SK-N-SH (cell line): ENCODE measurements at regions not wholly inside any gene's neighbourhood (a gene's known extent, or its start where the extent isn't known, plus 50 kb on each side); places are given as distances from the start of the nearest gene placed in this dataset.

Experiments used
- CTCF ChIA-PET: fragments of 300-600, 350-600 bp; formaldehyde crosslinking; extraction: SDS; loops from one replicate; lab custom pipeline; 2021; lab: Yijun Ruan, JAX
- POLR2A ChIA-PET: fragments of 350-600 bp; sonication (Branson Sonifier 250); formaldehyde crosslinking; extraction: SDS; loops from one replicate; lab custom pipeline; 2020; ENCODE audit warnings: antibody characterized with exemption, inconsistent platforms; lab: Yijun Ruan, JAX
- DNase-seq: peaks from one replicate; pipeline ENCODE4 v3.0.0; 2012
- H2AFZ ChIP-seq: fragments of 200-600 bp; sonication (generic); 2 replicates; pipeline ENCODE4 v1.8.1; 2016; ENCODE audit warnings: antibody characterized with exemption, mild to moderate bottlenecking, low read depth
- H3F3A ChIP-seq: fragments of 200-600 bp; sonication (generic); replicated peaks from 2 replicates; pipeline ENCODE3; 2016; ENCODE audit warnings: antibody characterized with exemption, mild to moderate bottlenecking; ENCODE audit not compliant: insufficient read depth
- H3K27ac ChIP-seq, 2 experiments: fragments of 200-500 bp in 1 of 2; fragments of 200-600 bp in 1 of 2; sonication (Bioruptor generic) in 1 of 2; sonication (generic), shearing (Covaris generic) in 1 of 2; 2 replicates each; pipeline versions ENCODE4 v1.5.1 to v1.6.1; 2014 to 2016; ENCODE audit warnings: low read depth in 2 of 2, inconsistent platforms in 1 of 2, low read length in 1 of 2, mild to moderate bottlenecking in 1 of 2, mixed read lengths in 1 of 2
- H3K27me3 ChIP-seq: fragments of 200-600 bp; sonication (generic), shearing (Covaris generic); 2 replicates; pipeline ENCODE4 v1.6.1; 2016; ENCODE audit warnings: mixed run types; ENCODE audit not compliant: insufficient read depth
- H3K36me3 ChIP-seq, 2 experiments: fragments of 200-500 bp in 1 of 2; fragments of 200-600 bp in 1 of 2; sonication (Bioruptor generic) in 1 of 2; sonication (generic) in 1 of 2; replicated peaks in 1 of 2; 2 replicates each; pipeline versions ENCODE3 to v1.5.1; 2014 to 2016; ENCODE audit warnings: low read length in 1 of 2, mild to moderate bottlenecking in 1 of 2; ENCODE audit not compliant: insufficient read depth in 2 of 2, control insufficient read depth in 1 of 2
- H3K4me1 ChIP-seq, 2 experiments: fragments of 200-500 bp in 1 of 2; fragments of 200-600 bp in 1 of 2; sonication (Bioruptor generic) in 1 of 2; sonication (generic), shearing (Covaris generic) in 1 of 2; 2 replicates each; pipeline versions ENCODE4 v1.5.1 to v1.6.1; 2014 to 2016; ENCODE audit warnings: low read depth in 1 of 2, low read length in 1 of 2, mixed run types in 1 of 2; ENCODE audit not compliant: insufficient read depth in 2 of 2, control insufficient read depth in 1 of 2
- H3K4me2 ChIP-seq: fragments of 200-600 bp; sonication (generic), shearing (Covaris generic); 2 replicates; pipeline ENCODE4 v1.6.1; 2017; ENCODE audit warnings: mixed run types
- H3K4me3 ChIP-seq, 2 experiments: fragments of 200-500 bp in 1 of 2; fragments of 200-600 bp in 1 of 2; sonication (Bioruptor generic) in 1 of 2; sonication (generic), shearing (Covaris generic) in 1 of 2; 2 replicates each; pipeline versions ENCODE4 v1.5.1 to v1.8.1; 2014 to 2016; ENCODE audit warnings: low read depth in 2 of 2, inconsistent platforms in 1 of 2, low read length in 1 of 2, mild to moderate bottlenecking in 1 of 2, mixed read lengths in 1 of 2, moderate library complexity in 1 of 2
- H3K79me2 ChIP-seq: fragments of 200-600 bp; sonication (generic); 2 replicates; pipeline ENCODE4 v1.8.1; 2017; ENCODE audit warnings: mild to moderate bottlenecking; ENCODE audit not compliant: insufficient read depth
- H3K9ac ChIP-seq: fragments of 200-600 bp; sonication (generic); 2 replicates; pipeline ENCODE4 v1.6.1; 2017; ENCODE audit warnings: mixed run types
- H3K9me2 ChIP-seq: fragments of 200-600 bp; sonication (generic); 2 replicates; pipeline ENCODE4 v1.6.1; 2017; ENCODE audit warnings: mixed run types
- H3K9me3 ChIP-seq: fragments of 200-600 bp; sonication (generic); 2 replicates; pipeline ENCODE4 v1.6.1; 2017; ENCODE audit warnings: mixed run types, mild to moderate bottlenecking, moderate library complexity
- H4K20me1 ChIP-seq: fragments of 200-600 bp; sonication (generic); 2 replicates; pipeline ENCODE4 v1.6.1; 2017; ENCODE audit warnings: mild to moderate bottlenecking, mixed run types; ENCODE audit not compliant: insufficient read depth
- CHD2 ChIP-seq: fragments of 150-350 bp; IDR thresholded peaks from 2 replicates; pipeline ENCODE4 v1.6.1; 2018; ENCODE audit warnings: low read length; ENCODE audit not compliant: partially characterized antibody
- ELF1 ChIP-seq: IDR thresholded peaks from 2 replicates; pipeline ENCODE4 v1.4.0; 2012
- EZH2phosphoT487 ChIP-seq: fragments of 200-600 bp; sonication (generic); IDR thresholded peaks from 2 replicates; pipeline ENCODE4 v1.6.1; 2017; ENCODE audit warnings: low read depth, mixed run types, mild to moderate bottlenecking, antibody characterized with exemption, moderate library complexity, borderline replicate concordance
- FOSL2 ChIP-seq: IDR thresholded peaks from 2 replicates; pipeline ENCODE4 v1.4.0; 2012; ENCODE audit warnings: low read depth, mild to moderate bottlenecking, moderate library complexity, borderline replicate concordance
- FOXM1 ChIP-seq: IDR thresholded peaks from 2 replicates; pipeline ENCODE4 v1.4.0; 2012; ENCODE audit warnings: low read depth, mild to moderate bottlenecking
- GABPA ChIP-seq: IDR thresholded peaks from 2 replicates; pipeline ENCODE4 v1.4.0; 2012; ENCODE audit warnings: low read depth, mild to moderate bottlenecking
- MXI1 ChIP-seq: IDR thresholded peaks from 2 replicates; pipeline ENCODE4 v1.6.1; 2012; ENCODE audit warnings: mild to moderate bottlenecking, low read depth, low read length, improper control_type of control experiment
- NFIC ChIP-seq: IDR thresholded peaks from 2 replicates; pipeline ENCODE4 v1.4.0; 2012; ENCODE audit warnings: borderline replicate concordance
- RAD21 ChIP-seq: IDR thresholded peaks from 2 replicates; pipeline ENCODE4 v1.6.1; 2012; ENCODE audit warnings: mild to moderate bottlenecking, low read length
- RCOR1 ChIP-seq: fragments of 150-350 bp; IDR thresholded peaks from 2 replicates; pipeline ENCODE4 v1.6.1; 2017; ENCODE audit warnings: antibody characterized with exemption, low read length
- SIN3A ChIP-seq: IDR thresholded peaks from 2 replicates; pipeline ENCODE4 v1.6.1; 2012; ENCODE audit warnings: low read depth, mild to moderate bottlenecking, low read length, moderate library complexity, borderline replicate concordance
- SMC3 ChIP-seq: IDR thresholded peaks from 2 replicates; pipeline ENCODE4 v1.6.1; 2012; ENCODE audit warnings: low read depth, low read length, improper control_type of control experiment
- TEAD4 ChIP-seq: IDR thresholded peaks from 2 replicates; pipeline ENCODE4 v1.4.0; 2012; ENCODE audit warnings: mild to moderate bottlenecking, borderline replicate concordance; ENCODE audit not compliant: insufficient read depth
- WGBS: methylation state at CpG from one replicate; pipeline ENCODE4 v1.1.6; 2017; ENCODE audit warnings: low lambda C conversion rate; 5-methylcytosine and 5-hydroxymethylcytosine counted together
- TF ChIP-seq, protein P1 (sequence below): IDR thresholded peaks from 2 replicates; pipeline ENCODE4 v1.4.0; 2012; ENCODE audit warnings: low read depth, borderline replicate concordance
- TF ChIP-seq, protein P2 (sequence below): IDR thresholded peaks from 2 replicates; pipeline ENCODE4 v1.6.1; 2012; ENCODE audit warnings: mild to moderate bottlenecking, low read depth, low read length, moderate library complexity

DNA sequence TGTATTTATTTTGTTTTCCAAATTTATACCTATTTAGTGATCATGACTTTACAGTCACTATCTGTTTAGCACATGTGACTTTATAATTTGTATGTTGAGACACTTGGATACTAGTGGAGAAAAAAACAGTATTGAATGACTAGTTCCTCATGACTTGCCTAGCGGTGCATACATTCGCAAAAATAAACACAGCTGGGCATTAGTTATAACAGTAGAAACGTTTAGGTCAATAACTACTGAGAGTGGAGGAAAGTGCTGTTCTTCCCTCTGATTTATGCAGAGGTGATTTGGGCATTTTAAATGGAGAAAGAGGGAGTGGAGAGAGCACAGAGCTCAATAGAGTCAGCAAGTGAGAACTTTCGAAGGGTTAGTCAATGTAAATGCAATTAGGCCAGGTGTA, 1679.0 kb upstream of the B3GALT2 start:
- POLR2A ChIA-PET = no interaction called here
- Histone ChIP-seq H3K4me3 (no peak overlapping the region), H3K27ac (no peak overlapping the region), H2AFZ (no peak overlapping the region), H3K79me2 (no peaks in the 10 kb centered on the region), H3K9me2 (no peaks in the 10 kb centered on the region), H3K9me3 (no peaks in the 10 kb centered on the region), H3K36me3 (no peaks in the 10 kb centered on the region), H3K4me1 (no peaks in the 10 kb centered on the region; a peak in 1 of 4 replicates), H3K27me3 (no peaks in the 10 kb centered on the region), H3K9ac (no peak overlapping the region), H3K4me2 (no peak overlapping the region), H4K20me1 (no peaks in the 10 kb centered on the region), H3F3A (no peaks in the 10 kb centered on the region)
- WGBS = 48% methylated on average over 4 of the region's 4 CpGs
- TF ChIP-seq MXI1 (no peak), GABPA (no peak), RCOR1 (no peak), CHD2 (no peak), FOXM1 (no peak), RAD21 (no peak), FOSL2 (no peak), TEAD4 (no peak), ELF1 (no peak), SIN3A (no peak), NFIC (no peak), SMC3 (no peak), EZH2phosphoT487 (no peak)
- TF ChIP-seq, protein P1, sequence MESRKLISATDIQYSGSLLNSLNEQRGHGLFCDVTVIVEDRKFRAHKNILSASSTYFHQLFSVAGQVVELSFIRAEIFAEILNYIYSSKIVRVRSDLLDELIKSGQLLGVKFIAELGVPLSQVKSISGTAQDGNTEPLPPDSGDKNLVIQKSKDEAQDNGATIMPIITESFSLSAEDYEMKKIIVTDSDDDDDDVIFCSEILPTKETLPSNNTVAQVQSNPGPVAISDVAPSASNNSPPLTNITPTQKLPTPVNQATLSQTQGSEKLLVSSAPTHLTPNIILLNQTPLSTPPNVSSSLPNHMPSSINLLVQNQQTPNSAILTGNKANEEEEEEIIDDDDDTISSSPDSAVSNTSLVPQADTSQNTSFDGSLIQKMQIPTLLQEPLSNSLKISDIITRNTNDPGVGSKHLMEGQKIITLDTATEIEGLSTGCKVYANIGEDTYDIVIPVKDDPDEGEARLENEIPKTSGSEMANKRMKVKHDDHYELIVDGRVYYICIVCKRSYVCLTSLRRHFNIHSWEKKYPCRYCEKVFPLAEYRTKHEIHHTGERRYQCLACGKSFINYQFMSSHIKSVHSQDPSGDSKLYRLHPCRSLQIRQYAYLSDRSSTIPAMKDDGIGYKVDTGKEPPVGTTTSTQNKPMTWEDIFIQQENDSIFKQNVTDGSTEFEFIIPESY = no peak
- TF ChIP-seq, protein P2, sequence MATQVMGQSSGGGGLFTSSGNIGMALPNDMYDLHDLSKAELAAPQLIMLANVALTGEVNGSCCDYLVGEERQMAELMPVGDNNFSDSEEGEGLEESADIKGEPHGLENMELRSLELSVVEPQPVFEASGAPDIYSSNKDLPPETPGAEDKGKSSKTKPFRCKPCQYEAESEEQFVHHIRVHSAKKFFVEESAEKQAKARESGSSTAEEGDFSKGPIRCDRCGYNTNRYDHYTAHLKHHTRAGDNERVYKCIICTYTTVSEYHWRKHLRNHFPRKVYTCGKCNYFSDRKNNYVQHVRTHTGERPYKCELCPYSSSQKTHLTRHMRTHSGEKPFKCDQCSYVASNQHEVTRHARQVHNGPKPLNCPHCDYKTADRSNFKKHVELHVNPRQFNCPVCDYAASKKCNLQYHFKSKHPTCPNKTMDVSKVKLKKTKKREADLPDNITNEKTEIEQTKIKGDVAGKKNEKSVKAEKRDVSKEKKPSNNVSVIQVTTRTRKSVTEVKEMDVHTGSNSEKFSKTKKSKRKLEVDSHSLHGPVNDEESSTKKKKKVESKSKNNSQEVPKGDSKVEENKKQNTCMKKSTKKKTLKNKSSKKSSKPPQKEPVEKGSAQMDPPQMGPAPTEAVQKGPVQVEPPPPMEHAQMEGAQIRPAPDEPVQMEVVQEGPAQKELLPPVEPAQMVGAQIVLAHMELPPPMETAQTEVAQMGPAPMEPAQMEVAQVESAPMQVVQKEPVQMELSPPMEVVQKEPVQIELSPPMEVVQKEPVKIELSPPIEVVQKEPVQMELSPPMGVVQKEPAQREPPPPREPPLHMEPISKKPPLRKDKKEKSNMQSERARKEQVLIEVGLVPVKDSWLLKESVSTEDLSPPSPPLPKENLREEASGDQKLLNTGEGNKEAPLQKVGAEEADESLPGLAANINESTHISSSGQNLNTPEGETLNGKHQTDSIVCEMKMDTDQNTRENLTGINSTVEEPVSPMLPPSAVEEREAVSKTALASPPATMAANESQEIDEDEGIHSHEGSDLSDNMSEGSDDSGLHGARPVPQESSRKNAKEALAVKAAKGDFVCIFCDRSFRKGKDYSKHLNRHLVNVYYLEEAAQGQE = no peak
- CTCF ChIA-PET = no interaction called here
- DNase-seq = no peak
